ENCODE measurements at regions not wholly inside any gene's neighbourhood (a gene's known extent, or its start where the extent isn't known, plus 50 kb on each side); places are given as distances from the start of the nearest gene placed in this dataset.

- no peaks in the 10 kb centered on the region for H3F3A ChIP-seq (ENCODE audit: control insufficient read depth, insufficient read depth)
- H3K27ac ChIP-seq (ENCODE audit: low read depth, low read length), result no peak overlapping the region
- no peak overlapping the region for H3K4me2 ChIP-seq (ENCODE audit: low read length)
- no peak overlapping the region for H3K4me3 ChIP-seq (ENCODE audit: low read length)
- no peaks in the 10 kb centered on the region for H3K36me3 ChIP-seq (ENCODE audit: control insufficient read depth, low read length)
- no peak for TF ChIP-seq EZH2phosphoT487 (IDR thresholded peaks at IDR 0.05; ENCODE audit: borderline replicate concordance, low read length)
- TF ChIP-seq, protein P1, sequence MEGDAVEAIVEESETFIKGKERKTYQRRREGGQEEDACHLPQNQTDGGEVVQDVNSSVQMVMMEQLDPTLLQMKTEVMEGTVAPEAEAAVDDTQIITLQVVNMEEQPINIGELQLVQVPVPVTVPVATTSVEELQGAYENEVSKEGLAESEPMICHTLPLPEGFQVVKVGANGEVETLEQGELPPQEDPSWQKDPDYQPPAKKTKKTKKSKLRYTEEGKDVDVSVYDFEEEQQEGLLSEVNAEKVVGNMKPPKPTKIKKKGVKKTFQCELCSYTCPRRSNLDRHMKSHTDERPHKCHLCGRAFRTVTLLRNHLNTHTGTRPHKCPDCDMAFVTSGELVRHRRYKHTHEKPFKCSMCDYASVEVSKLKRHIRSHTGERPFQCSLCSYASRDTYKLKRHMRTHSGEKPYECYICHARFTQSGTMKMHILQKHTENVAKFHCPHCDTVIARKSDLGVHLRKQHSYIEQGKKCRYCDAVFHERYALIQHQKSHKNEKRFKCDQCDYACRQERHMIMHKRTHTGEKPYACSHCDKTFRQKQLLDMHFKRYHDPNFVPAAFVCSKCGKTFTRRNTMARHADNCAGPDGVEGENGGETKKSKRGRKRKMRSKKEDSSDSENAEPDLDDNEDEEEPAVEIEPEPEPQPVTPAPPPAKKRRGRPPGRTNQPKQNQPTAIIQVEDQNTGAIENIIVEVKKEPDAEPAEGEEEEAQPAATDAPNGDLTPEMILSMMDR (IDR thresholded peaks at IDR 0.05; ENCODE audit: low read depth, low read length, poor library complexity, severe bottlenecking), result no peak
- H3K9me2 ChIP-seq (replicated peaks; ENCODE audit: control insufficient read depth, low read length), result no peaks in the 10 kb centered on the region
- H3K4me1 ChIP-seq (ENCODE audit: control insufficient read depth, low read length), result no peaks in the 10 kb centered on the region
- H3K79me2 ChIP-seq (ENCODE audit: control insufficient read depth, low read length), result no peaks in the 10 kb centered on the region
- no peaks in the 10 kb centered on the region for H4K20me1 ChIP-seq (ENCODE audit: control insufficient read depth, insufficient read depth, low read depth, low read length)
- no peaks in the 10 kb centered on the region for H3K27me3 ChIP-seq (ENCODE audit: control insufficient read depth, low read length)
- H3K9me3 ChIP-seq (ENCODE audit: control insufficient read depth, insufficient read depth, low read length), result no peaks in the 10 kb centered on the region
Measured at GRCh38 chr5:44713446-44713845, 95.3 kb upstream of the MRPS30 start.

DNA sequence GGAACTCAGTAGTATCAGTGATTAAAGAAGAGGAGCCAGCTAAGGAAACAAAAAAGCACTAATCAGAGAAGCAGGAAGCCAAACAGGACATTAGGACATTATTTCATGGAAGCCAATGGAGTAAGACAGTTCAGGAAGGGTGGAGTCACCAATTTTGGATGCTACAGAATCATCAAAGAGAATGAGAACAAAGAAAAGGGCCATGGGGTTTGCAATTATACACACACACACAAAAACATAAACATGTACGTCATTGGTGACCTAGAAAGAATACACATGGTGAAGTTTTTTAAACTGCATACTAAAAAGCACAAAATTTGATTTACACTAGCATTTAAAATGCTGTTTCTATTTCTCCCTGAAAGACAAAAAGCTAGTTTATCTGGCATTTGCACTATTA lies 96.8 kb upstream of the MRPS30 start:
- no peaks in the 10 kb centered on the region for H4K20me1 ChIP-seq (ENCODE audit: control insufficient read depth, insufficient read depth, low read depth, low read length)
- TF ChIP-seq EZH2phosphoT487 (IDR thresholded peaks at IDR 0.05; ENCODE audit: borderline replicate concordance, low read length), result no peak
- TF ChIP-seq, protein P1 (IDR thresholded peaks at IDR 0.05; ENCODE audit: low read depth, low read length, poor library complexity, severe bottlenecking), result no peak
- no peak overlapping the region for H3K27ac ChIP-seq (ENCODE audit: low read depth, low read length)
- no peaks in the 10 kb centered on the region for H3K36me3 ChIP-seq (ENCODE audit: control insufficient read depth, low read length)
- H3K4me1 ChIP-seq (ENCODE audit: control insufficient read depth, low read length), result no peaks in the 10 kb centered on the region
- no peaks in the 10 kb centered on the region for H3K27me3 ChIP-seq (ENCODE audit: control insufficient read depth, low read length)
- no peaks in the 10 kb centered on the region for H3F3A ChIP-seq (ENCODE audit: control insufficient read depth, insufficient read depth)
- H3K4me3 ChIP-seq (ENCODE audit: low read length), result no peak overlapping the region
- H3K9me3 ChIP-seq (ENCODE audit: control insufficient read depth, insufficient read depth, low read length), result no peaks in the 10 kb centered on the region
- no peaks in the 10 kb centered on the region for H3K79me2 ChIP-seq (ENCODE audit: control insufficient read depth, low read length)
- no peaks in the 10 kb centered on the region for H3K9me2 ChIP-seq (replicated peaks; ENCODE audit: control insufficient read depth, low read length)
- H3K4me2 ChIP-seq (ENCODE audit: low read length), result no peak overlapping the region

DNA sequence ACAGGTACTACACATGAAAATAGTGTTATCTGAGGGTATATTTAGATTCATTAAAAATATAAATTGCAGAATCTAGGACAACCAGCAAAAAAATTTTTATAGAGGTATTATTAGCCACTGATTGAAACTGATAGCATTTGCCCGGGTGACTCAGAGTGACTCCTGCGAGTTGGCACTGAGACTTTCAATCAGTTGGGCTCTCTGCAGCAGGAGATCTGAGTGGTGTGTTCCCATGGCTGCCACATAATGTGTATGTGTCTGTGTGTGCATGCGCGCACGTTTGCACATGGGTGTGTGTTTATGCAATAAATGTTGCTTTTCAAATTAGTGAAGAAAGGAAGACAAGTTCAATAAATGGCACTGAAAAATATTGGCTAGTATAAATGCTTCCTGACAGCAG lies 100.1 kb upstream of the MRPS30 start:
- no peaks in the 10 kb centered on the region for H3K9me2 ChIP-seq (replicated peaks; ENCODE audit: control insufficient read depth, low read length)
- no peaks in the 10 kb centered on the region for H3K79me2 ChIP-seq (ENCODE audit: control insufficient read depth, low read length)
- TF ChIP-seq EZH2phosphoT487 (IDR thresholded peaks at IDR 0.05; ENCODE audit: borderline replicate concordance, low read length), result no peak
- TF ChIP-seq, protein P1 (IDR thresholded peaks at IDR 0.05; ENCODE audit: low read depth, low read length, poor library complexity, severe bottlenecking), result no peak
- no peak overlapping the region for H3K4me2 ChIP-seq (ENCODE audit: low read length)
- H3K9me3 ChIP-seq (ENCODE audit: control insufficient read depth, insufficient read depth, low read length), result no peaks in the 10 kb centered on the region
- H3K4me3 ChIP-seq (ENCODE audit: low read length), result no peak overlapping the region
- H3K27me3 ChIP-seq (ENCODE audit: control insufficient read depth, low read length), result no peaks in the 10 kb centered on the region
- H3K4me1 ChIP-seq (ENCODE audit: control insufficient read depth, low read length), result no peaks in the 10 kb centered on the region
- H3K27ac ChIP-seq (ENCODE audit: low read depth, low read length), result no peak overlapping the region
- H4K20me1 ChIP-seq (ENCODE audit: control insufficient read depth, insufficient read depth, low read depth, low read length), result no peaks in the 10 kb centered on the region
- H3F3A ChIP-seq (ENCODE audit: control insufficient read depth, insufficient read depth), result no peaks in the 10 kb centered on the region
- H3K36me3 ChIP-seq (ENCODE audit: control insufficient read depth, low read length), result no peaks in the 10 kb centered on the region

DNA sequence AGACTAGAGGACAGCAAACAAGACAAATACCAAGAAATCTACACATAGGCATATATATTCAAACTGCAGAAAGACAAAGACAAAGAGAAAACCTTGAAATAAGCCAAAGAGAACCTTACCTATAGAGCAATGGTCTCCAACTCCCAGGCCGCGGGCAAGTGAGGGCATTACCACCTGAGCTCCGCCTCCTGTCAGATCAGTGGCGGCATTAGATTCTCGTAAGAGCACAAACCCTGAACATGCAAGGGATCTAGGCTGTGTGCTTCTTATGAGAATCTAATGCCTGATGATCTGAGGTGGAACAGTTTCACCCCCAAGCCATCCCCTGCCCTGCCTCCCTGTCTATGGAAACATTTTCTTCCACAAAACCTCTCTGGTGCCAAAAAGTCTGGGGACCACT lies 101.0 kb upstream of the MRPS30 start:
- H3K79me2 ChIP-seq (ENCODE audit: control insufficient read depth, low read length), result no peaks in the 10 kb centered on the region
- no peak overlapping the region for H3K27ac ChIP-seq (ENCODE audit: low read depth, low read length)
- no peaks in the 10 kb centered on the region for H4K20me1 ChIP-seq (ENCODE audit: control insufficient read depth, insufficient read depth, low read depth, low read length)
- H3K27me3 ChIP-seq (ENCODE audit: control insufficient read depth, low read length), result no peaks in the 10 kb centered on the region
- no peaks in the 10 kb centered on the region for H3F3A ChIP-seq (ENCODE audit: control insufficient read depth, insufficient read depth)
- H3K4me2 ChIP-seq (ENCODE audit: low read length), result no peak overlapping the region
- H3K4me1 ChIP-seq (ENCODE audit: control insufficient read depth, low read length), result no peaks in the 10 kb centered on the region
- TF ChIP-seq, protein P1 (IDR thresholded peaks at IDR 0.05; ENCODE audit: low read depth, low read length, poor library complexity, severe bottlenecking), result no peak
- TF ChIP-seq EZH2phosphoT487 (IDR thresholded peaks at IDR 0.05; ENCODE audit: borderline replicate concordance, low read length), result no peak
- H3K9me3 ChIP-seq (ENCODE audit: control insufficient read depth, insufficient read depth, low read length), result no peaks in the 10 kb centered on the region
- no peak overlapping the region for H3K4me3 ChIP-seq (ENCODE audit: low read length)
- H3K36me3 ChIP-seq (ENCODE audit: control insufficient read depth, low read length), result no peaks in the 10 kb centered on the region
- no peaks in the 10 kb centered on the region for H3K9me2 ChIP-seq (replicated peaks; ENCODE audit: control insufficient read depth, low read length)

Data from DOHH2 (cell line).